ENCODE measurements at regions not wholly inside any gene's neighbourhood (a gene's known extent, or its start where the extent isn't known, plus 50 kb on each side); places are given as distances from the start of the nearest gene placed in this dataset.
A peak's percentile ranks its signal among the peaks of the same experiment; 100 is the strongest.

DNA sequence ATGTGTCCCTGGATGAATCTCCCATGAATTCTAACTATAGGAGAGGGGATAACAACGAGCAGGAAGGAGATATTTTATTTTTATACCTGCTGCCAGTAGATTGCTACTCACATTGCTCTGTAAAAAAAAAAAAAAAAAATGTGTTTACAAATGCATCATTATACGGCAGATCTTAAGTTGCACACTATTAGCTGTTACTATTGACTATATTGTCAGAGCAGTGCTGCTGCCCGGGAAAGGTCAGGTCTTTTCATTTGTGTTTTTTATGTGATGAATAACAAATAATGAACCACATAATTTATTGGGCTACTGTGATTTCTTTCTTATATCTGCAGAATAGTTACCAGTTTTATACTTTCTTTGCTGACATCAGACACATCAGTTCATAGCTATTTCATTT lies 393.3 kb downstream of the C6orf118 start:
- H3K36me3 ChIP-seq (replicated peaks; ENCODE audit: control insufficient read depth, insufficient read depth, low read length), result no peaks in the 10 kb centered on the region
- no peak overlapping the region for H3K4me3 ChIP-seq (ENCODE audit: insufficient read depth, low read depth, low read length)
- no peaks in the 10 kb centered on the region for H3K27me3 ChIP-seq (ENCODE audit: control insufficient read depth, insufficient read depth, low read length)
- DNase-seq, result no peak

DNA sequence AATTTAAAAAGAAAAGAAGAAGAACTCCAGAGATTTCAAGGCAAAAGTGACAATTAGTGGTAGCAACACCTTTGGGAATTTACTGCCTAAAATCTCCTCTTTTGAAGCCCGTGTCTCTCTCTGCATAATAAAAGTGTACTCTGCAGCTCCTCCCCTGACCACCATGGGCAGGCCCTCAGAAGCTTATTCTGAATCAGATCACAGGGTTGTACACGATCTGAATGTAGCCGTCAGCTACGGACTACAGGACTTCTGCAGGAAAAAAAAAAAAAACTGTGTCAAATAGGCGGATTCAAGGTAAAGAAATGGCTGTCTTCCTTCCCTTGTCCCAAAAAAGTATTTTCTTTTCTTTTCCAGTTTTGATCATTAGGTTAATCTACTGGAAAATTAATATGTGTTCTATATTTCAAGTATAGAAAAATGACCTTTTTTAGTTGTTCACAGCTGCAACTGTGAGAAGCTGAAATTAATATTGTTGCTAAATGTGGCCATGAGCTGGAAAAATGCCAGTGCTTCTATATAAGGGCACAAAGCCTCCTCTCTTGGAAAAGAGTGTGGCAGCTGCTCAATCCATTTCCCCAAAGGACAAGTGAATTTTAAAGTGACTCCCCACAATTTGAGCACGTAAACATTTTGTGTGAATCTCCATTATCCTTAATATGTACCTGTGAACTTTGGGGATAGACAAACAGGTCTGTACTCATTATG lies 397.4 kb downstream of the C6orf118 start:
- Histone ChIP-seq H3K36me3 (replicated peaks; ENCODE audit: control insufficient read depth, insufficient read depth, low read length) (no peaks in the 10 kb centered on the region), H3K4me3 (ENCODE audit: insufficient read depth, low read depth, low read length) (no peak overlapping the region), H3K27me3 (ENCODE audit: control insufficient read depth, insufficient read depth, low read length) (no peaks in the 10 kb centered on the region)
- no peak for DNase-seq

- DNase-seq, result no peak
- Histone ChIP-seq H3K27me3 (ENCODE audit: control insufficient read depth, insufficient read depth, low read length) (no peaks in the 10 kb centered on the region), H3K4me3 (ENCODE audit: insufficient read depth, low read depth, low read length) (no peak overlapping the region), H3K36me3 (replicated peaks; ENCODE audit: control insufficient read depth, insufficient read depth, low read length) (no peaks in the 10 kb centered on the region)
These were observed 398.3 kb downstream of the C6orf118 start for GRCh38 chr6:164911151-164911550.

DNA sequence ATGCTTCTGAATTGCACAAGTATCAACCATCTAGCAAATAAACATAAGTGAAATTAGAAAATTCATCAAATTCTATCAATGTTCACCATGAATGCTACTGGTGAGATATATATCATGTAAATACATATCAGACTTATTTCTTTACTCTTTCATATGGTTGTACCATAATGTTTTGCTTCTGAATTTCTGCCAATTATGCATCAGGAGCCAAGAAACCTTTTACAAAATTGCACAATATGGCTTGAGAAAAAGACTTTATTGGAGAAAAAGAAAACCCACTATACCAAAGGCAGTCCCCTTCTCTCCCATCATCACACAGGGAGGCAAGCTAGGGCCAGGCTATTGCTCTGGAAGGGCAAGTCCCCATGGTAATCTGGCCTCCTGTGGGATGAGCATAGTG lies 402.6 kb downstream of the C6orf118 start:
- Histone ChIP-seq H3K27me3 (ENCODE audit: control insufficient read depth, insufficient read depth, low read length) (no peaks in the 10 kb centered on the region), H3K4me3 (ENCODE audit: insufficient read depth, low read depth, low read length) (no peak overlapping the region), H3K36me3 (replicated peaks; ENCODE audit: control insufficient read depth, insufficient read depth, low read length) (no peaks in the 10 kb centered on the region)
- DNase-seq, result no peak

- H3K27me3 ChIP-seq (ENCODE audit: control insufficient read depth, insufficient read depth, low read length), result no peaks in the 10 kb centered on the region
- H3K36me3 ChIP-seq (replicated peaks; ENCODE audit: control insufficient read depth, insufficient read depth, low read length), result no peaks in the 10 kb centered on the region
- no peak overlapping the region for H3K4me3 ChIP-seq (ENCODE audit: insufficient read depth, low read depth, low read length)
- no peak for DNase-seq
These were observed 404.1 kb downstream of the C6orf118 start for GRCh38 chr6:164905311-164905710.

DNA sequence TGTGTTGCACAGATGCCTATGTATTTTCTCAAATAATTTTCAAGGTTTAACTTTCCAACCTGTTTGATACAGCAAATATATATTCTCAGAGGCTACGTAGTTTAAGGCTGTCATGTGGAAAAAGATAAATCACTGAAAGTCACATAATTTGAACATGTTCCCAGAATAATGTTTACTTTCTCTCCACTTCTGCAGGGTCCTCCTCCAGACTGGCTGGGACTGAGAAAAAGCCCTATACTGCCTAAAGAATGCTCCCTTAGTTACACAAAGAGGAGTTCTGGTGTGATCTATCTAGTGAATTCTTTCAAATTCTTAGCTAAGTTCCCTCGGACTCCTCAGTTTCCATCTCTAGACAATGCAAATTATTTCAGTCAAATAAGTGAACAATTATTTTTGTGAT lies 411.0 kb downstream of the C6orf118 start:
- Histone ChIP-seq H3K4me3 (ENCODE audit: insufficient read depth, low read depth, low read length) (no peak overlapping the region), H3K36me3 (replicated peaks; ENCODE audit: control insufficient read depth, insufficient read depth, low read length) (no peaks in the 10 kb centered on the region), H3K27me3 (ENCODE audit: control insufficient read depth, insufficient read depth, low read length) (no peaks in the 10 kb centered on the region)
- no peak for DNase-seq

- peak; percentile 45 for DNase-seq
- H3K36me3 ChIP-seq (replicated peaks; ENCODE audit: control insufficient read depth, insufficient read depth, low read length), result no peaks in the 10 kb centered on the region
- no peak overlapping the region for H3K4me3 ChIP-seq (ENCODE audit: insufficient read depth, low read depth, low read length)
- no peaks in the 10 kb centered on the region for H3K27me3 ChIP-seq (ENCODE audit: control insufficient read depth, insufficient read depth, low read length)
These were observed 411.7 kb downstream of the C6orf118 start for GRCh38 chr6:164897523-164898235.

GRCh38 chr6:164889980-164890379 lies 419.4 kb downstream of the C6orf118 start:
- no peak for DNase-seq
- no peaks in the 10 kb centered on the region for H3K27me3 ChIP-seq (ENCODE audit: control insufficient read depth, insufficient read depth, low read length)
- no peak overlapping the region for H3K4me3 ChIP-seq (ENCODE audit: insufficient read depth, low read depth, low read length)
- H3K36me3 ChIP-seq (replicated peaks; ENCODE audit: control insufficient read depth, insufficient read depth, low read length), result no peaks in the 10 kb centered on the region

DNA sequence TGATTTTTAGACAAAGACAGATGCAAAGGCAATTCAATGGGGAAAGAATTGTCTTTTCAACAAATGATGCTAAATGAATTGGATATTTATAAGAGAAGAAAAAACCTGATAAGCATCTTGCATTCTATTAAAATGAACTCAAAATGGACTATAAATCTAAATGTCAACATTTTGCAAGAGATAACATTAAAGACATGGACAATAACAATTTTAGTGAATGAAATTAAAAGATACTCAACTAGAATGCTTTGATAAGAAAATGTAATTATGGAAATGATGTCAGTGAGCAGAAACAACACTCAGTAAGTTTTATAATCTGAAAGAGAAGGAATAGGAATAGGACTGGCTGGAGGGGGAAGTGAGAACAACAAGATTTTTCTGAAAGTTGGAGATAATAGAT lies 421.7 kb downstream of the C6orf118 start:
- Histone ChIP-seq H3K36me3 (replicated peaks; ENCODE audit: control insufficient read depth, insufficient read depth, low read length) (no peaks in the 10 kb centered on the region), H3K27me3 (ENCODE audit: control insufficient read depth, insufficient read depth, low read length) (no peaks in the 10 kb centered on the region), H3K4me3 (ENCODE audit: insufficient read depth, low read depth, low read length) (no peak overlapping the region)
- DNase-seq, result no peak

DNA sequence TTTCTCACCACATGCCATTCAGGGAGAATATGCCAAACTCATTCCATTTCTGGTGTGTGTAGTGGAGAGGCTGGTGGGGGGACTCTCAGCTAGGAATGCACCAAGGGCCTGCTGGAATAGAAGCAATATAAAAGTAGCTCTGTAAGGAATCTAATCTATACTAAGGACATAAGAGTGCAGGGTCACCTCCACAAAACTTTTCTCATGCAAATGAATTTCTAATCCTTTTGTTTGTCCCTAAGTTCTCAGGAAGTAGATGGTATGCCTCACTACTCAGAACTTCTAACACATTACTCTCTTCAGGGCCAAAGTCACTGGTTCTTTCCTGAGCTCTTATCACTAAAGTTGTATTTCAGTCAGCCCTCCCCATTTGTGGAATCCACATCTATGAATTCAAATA lies 427.2 kb downstream of the C6orf118 start:
- no peak for DNase-seq
- Histone ChIP-seq H3K4me3 (ENCODE audit: insufficient read depth, low read depth, low read length) (no peak overlapping the region), H3K36me3 (replicated peaks; ENCODE audit: control insufficient read depth, insufficient read depth, low read length) (no peaks in the 10 kb centered on the region), H3K27me3 (ENCODE audit: control insufficient read depth, insufficient read depth, low read length) (no peaks in the 10 kb centered on the region)

DNA sequence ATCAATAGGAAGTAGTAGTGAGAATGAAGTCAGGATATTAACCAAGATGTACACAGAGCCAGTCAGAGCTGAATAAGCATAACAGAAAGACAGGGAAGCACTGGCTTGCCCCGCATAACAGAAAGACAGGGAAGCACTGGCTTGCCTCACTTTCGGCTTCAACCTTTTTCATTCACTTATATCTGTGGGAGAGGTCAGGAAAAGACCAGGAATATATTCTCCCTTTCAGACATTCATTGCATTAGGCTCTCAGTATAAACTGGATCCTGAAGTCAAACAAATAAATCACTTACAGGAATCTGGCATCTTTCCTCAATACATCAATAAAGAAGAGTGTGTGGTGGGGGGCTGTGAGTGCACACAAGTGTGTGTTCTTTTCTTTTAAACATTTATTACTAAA lies 437.6 kb downstream of the C6orf118 start:
- no peaks in the 10 kb centered on the region for H3K36me3 ChIP-seq (replicated peaks; ENCODE audit: control insufficient read depth, insufficient read depth, low read length)
- DNase-seq, result no peak

GRCh38 chr6:164870164-164870563 lies 439.2 kb downstream of the C6orf118 start:
- DNase-seq, result no peak
- H3K27me3 ChIP-seq (ENCODE audit: control insufficient read depth, insufficient read depth, low read length), result no peaks in the 10 kb centered on the region
- no peaks in the 10 kb centered on the region for H3K36me3 ChIP-seq (replicated peaks; ENCODE audit: control insufficient read depth, insufficient read depth, low read length)
- H3K4me3 ChIP-seq (ENCODE audit: insufficient read depth, low read depth, low read length), result no peak overlapping the region

More for the DNA sequence above, 437.6 kb downstream of the C6orf118 start:
- Histone ChIP-seq H3K4me3 (ENCODE audit: insufficient read depth, low read depth, low read length) (no peak overlapping the region), H3K27me3 (ENCODE audit: control insufficient read depth, insufficient read depth, low read length) (no peaks in the 10 kb centered on the region)

DNA sequence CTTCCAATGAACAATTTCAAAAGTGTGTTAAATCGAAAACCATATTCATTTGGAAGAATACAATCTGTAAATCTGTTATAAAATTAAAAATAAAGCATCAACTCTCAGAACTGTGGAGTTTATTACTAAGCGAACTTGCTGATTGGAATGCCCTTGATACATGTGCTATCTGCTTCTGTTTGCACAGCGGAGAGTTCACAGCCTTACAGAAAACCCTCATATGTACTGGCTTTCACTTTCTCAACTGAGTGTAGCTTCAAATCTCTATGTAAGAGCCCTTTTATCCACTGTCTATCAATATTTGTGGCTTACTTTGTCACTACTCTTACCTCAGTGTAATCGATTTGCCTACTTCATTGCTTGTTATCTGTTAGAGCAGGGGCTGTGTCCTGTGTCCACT lies 447.4 kb downstream of the C6orf118 start:
- Histone ChIP-seq H3K36me3 (replicated peaks; ENCODE audit: control insufficient read depth, insufficient read depth, low read length) (no peaks in the 10 kb centered on the region), H3K4me3 (ENCODE audit: insufficient read depth, low read depth, low read length) (no peak overlapping the region)
- no peak for DNase-seq

GRCh38 chr6:164859816-164860215 lies 449.6 kb downstream of the C6orf118 start:
- Histone ChIP-seq H3K27me3 (ENCODE audit: control insufficient read depth, insufficient read depth, low read length) (no peaks in the 10 kb centered on the region), H3K4me3 (ENCODE audit: insufficient read depth, low read depth, low read length) (no peak overlapping the region), H3K36me3 (replicated peaks; ENCODE audit: control insufficient read depth, insufficient read depth, low read length) (no peaks in the 10 kb centered on the region)
- no peak for DNase-seq

More for the DNA sequence above, 447.4 kb downstream of the C6orf118 start:
- H3K27me3 ChIP-seq (ENCODE audit: control insufficient read depth, insufficient read depth, low read length), result no peaks in the 10 kb centered on the region

DNA sequence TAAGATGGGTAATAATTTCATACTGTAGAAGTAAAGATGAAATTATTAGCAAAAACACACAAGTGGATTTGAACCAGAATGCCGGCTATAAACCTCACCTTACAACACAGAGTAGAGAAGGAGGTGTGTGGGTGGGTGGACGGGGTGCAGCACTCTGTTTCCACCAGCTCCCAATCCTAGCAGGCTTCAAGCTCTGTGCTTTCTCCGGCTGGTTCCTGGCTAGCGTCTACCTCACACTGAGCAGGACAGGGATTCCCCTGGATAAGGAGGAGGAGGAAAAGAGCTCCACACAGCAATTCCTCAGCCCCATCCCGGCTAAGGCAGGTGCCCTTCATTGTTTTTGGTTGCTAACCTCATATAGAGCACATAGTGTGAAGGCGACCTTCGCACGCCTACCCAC lies 453.3 kb downstream of the C6orf118 start:
- H3K36me3 ChIP-seq (replicated peaks; ENCODE audit: control insufficient read depth, insufficient read depth, low read length), result no peaks in the 10 kb centered on the region
- H3K4me3 ChIP-seq (ENCODE audit: insufficient read depth, low read depth, low read length), result no peak overlapping the region
- peak; percentile 14 for DNase-seq
- no peaks in the 10 kb centered on the region for H3K27me3 ChIP-seq (ENCODE audit: control insufficient read depth, insufficient read depth, low read length)
